NT2/D1 (cell line): ENCODE measurements at regions not wholly inside any gene's neighbourhood (a gene's known extent, or its start where the extent isn't known, plus 50 kb on each side); places are given as distances from the start of the nearest gene placed in this dataset.

Experiments
- SUZ12 ChIP-seq: IDR thresholded peaks from 2 replicates; pipeline ENCODE4 v1.6.1; 2011; ENCODE audit not compliant: insufficient read length, insufficient read depth; ENCODE audit errors: extremely low read depth
- YY1 ChIP-seq: IDR thresholded peaks from 2 replicates; pipeline ENCODE4 v1.6.1; 2011; ENCODE audit not compliant: insufficient read length, insufficient read depth
- ZNF274 ChIP-seq: IDR thresholded peaks from 2 replicates; pipeline ENCODE4 v1.6.1; 2011; ENCODE audit warnings: mild to moderate bottlenecking, low read depth, low read length

DNA sequence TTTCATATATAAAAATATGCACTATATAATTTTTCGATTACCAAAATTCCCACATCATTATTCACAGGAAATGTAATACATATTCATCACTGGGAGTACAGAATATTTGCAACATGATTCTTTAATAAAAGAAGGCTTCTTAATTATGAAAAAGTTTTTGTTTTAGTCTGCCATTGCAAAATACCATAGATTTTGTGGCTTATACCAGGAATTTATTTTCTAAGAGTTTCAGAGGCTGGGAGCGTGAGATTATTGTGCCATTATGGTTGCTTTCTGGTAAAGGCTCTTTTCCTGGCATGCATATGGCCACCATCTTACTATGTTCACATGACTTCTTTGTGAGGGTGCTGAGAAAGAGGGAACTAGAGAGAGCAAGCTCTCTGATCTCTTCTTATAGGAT is 306.9 kb upstream of the ADGRB3 start:
- no peak for TF ChIP-seq SUZ12
- no peak for TF ChIP-seq YY1
- TF ChIP-seq ZNF274 = no peak
